Hepatocyte (in vitro differentiated cells): ENCODE measurements at regions not wholly inside any gene's neighbourhood (a gene's known extent, or its start where the extent isn't known, plus 50 kb on each side); places are given as distances from the start of the nearest gene placed in this dataset.

Source experiments
- EZH2 ChIP-seq: fragments of 200-600 bp; sonication (generic); IDR thresholded peaks from 2 replicates; pipeline ENCODE4 v1.6.1; 2016; ENCODE audit warnings: antibody characterized with exemption, mild to moderate bottlenecking, borderline replicate concordance
- EZH2phosphoT487 ChIP-seq: fragments of 200-600 bp; sonication (generic); IDR thresholded peaks from one replicate; pipeline ENCODE4 v1.6.1; 2018; ENCODE audit warnings: antibody characterized with exemption, mild to moderate bottlenecking, low read depth, moderate library complexity; ENCODE audit not compliant: unreplicated experiment, severe bottlenecking
- TF ChIP-seq, protein P1 (sequence below): fragments of 200-600 bp; sonication (generic); IDR thresholded peaks from 2 replicates; pipeline ENCODE4 v1.5.1; 2016; ENCODE audit warnings: antibody characterized with exemption, mild to moderate bottlenecking; ENCODE audit not compliant: poor library complexity

DNA sequence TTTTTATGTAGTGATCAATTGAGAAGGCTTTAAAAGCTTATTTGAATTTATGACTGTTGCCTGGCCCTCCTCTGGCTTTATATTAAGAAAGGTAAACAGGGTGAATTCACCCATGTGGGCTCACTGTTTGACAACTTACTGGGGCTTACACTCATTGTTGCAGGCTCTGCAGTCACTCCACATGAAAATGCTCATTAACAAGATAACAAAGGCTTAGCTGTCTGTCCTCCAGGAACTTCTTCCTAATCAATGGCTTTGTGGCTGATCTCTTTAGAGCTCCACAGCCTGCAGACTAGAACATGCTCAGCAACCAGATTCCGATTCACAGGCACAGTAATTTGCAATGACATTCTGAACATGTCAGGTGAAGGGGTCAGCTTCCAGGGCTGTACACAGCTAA, 323.2 kb upstream of the MAN1A1 start:
- TF ChIP-seq, protein P1, sequence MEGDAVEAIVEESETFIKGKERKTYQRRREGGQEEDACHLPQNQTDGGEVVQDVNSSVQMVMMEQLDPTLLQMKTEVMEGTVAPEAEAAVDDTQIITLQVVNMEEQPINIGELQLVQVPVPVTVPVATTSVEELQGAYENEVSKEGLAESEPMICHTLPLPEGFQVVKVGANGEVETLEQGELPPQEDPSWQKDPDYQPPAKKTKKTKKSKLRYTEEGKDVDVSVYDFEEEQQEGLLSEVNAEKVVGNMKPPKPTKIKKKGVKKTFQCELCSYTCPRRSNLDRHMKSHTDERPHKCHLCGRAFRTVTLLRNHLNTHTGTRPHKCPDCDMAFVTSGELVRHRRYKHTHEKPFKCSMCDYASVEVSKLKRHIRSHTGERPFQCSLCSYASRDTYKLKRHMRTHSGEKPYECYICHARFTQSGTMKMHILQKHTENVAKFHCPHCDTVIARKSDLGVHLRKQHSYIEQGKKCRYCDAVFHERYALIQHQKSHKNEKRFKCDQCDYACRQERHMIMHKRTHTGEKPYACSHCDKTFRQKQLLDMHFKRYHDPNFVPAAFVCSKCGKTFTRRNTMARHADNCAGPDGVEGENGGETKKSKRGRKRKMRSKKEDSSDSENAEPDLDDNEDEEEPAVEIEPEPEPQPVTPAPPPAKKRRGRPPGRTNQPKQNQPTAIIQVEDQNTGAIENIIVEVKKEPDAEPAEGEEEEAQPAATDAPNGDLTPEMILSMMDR: no peak
- TF ChIP-seq EZH2phosphoT487: no peak
- no peak for TF ChIP-seq EZH2
